Trophoblast cell (in vitro differentiated cells and primary cell): ENCODE measurements at regions not wholly inside any gene's neighbourhood (a gene's known extent, or its start where the extent isn't known, plus 50 kb on each side); places are given as distances from the start of the nearest gene placed in this dataset.

Experiments used
- DNase-seq, 2 donors: peaks; one replicate each; pipeline ENCODE4 v3.0.0-alpha.2; 2016
- H2AFZ ChIP-seq: 2 replicates; pipeline ENCODE4 v1.6.1; 2013; ENCODE audit warnings: low read length, moderate library complexity, mild to moderate bottlenecking; ENCODE audit not compliant: insufficient read depth, poor library complexity
- H2AK5ac ChIP-seq: 2 replicates; pipeline ENCODE4 v1.6.1; 2013; ENCODE audit warnings: mild to moderate bottlenecking, low read length
- H2BK120ac ChIP-seq: 2 replicates; pipeline ENCODE4 v1.6.1; 2013; ENCODE audit warnings: low read length, mild to moderate bottlenecking, moderate library complexity; ENCODE audit not compliant: insufficient read depth, poor library complexity
- H2BK12ac ChIP-seq: 2 replicates; pipeline ENCODE4 v1.6.1; 2013; ENCODE audit warnings: mild to moderate bottlenecking, low read length, moderate library complexity
- H2BK5ac ChIP-seq: 2 replicates; pipeline ENCODE4 v1.6.1; 2013; ENCODE audit warnings: low read length, low read depth, moderate library complexity, mild to moderate bottlenecking; ENCODE audit not compliant: poor library complexity
- H3K14ac ChIP-seq: 2 replicates; pipeline ENCODE4 v1.6.1; 2013; ENCODE audit warnings: mild to moderate bottlenecking, low read length
- H3K18ac ChIP-seq: 2 replicates; pipeline ENCODE4 v1.6.1; 2013; ENCODE audit warnings: mild to moderate bottlenecking, low read length
- H3K23ac ChIP-seq: 2 replicates; pipeline ENCODE4 v1.6.1; 2013; ENCODE audit warnings: low read length
- H3K27ac ChIP-seq: 2 replicates; pipeline ENCODE4 v1.5.1; 2013; ENCODE audit warnings: low read depth, mild to moderate bottlenecking, inconsistent platforms, low read length, moderate library complexity
- H3K27me3 ChIP-seq: 2 replicates; pipeline ENCODE4 v1.6.1; 2013; ENCODE audit warnings: inconsistent platforms, mild to moderate bottlenecking, low read length, moderate library complexity; ENCODE audit not compliant: insufficient read depth
- H3K36me3 ChIP-seq, 2 experiments: 1 replicate in 1 of 2; 2 replicates in 1 of 2; pipeline ENCODE4 v1.6.1; 2013; ENCODE audit warnings: low read length in 2 of 2, mild to moderate bottlenecking in 2 of 2, moderate library complexity in 1 of 2; ENCODE audit not compliant: insufficient read depth in 2 of 2, control insufficient read depth in 1 of 2
- H3K4ac ChIP-seq: 2 replicates; pipeline ENCODE4 v1.6.1; 2013; ENCODE audit warnings: low read depth, mild to moderate bottlenecking, low read length, moderate library complexity
- H3K4me1 ChIP-seq, 2 experiments: 1 replicate in 1 of 2; 2 replicates in 1 of 2; pipeline ENCODE4 v1.6.1; 2013; ENCODE audit warnings: low read length in 2 of 2, mild to moderate bottlenecking in 2 of 2, moderate library complexity in 1 of 2; ENCODE audit not compliant: insufficient read depth in 2 of 2, control insufficient read depth in 1 of 2
- H3K4me2 ChIP-seq: 2 replicates; pipeline ENCODE4 v1.6.1; 2013; ENCODE audit warnings: inconsistent platforms, mild to moderate bottlenecking, low read length, moderate library complexity
- H3K4me3 ChIP-seq: 2 replicates; pipeline ENCODE4 v1.5.1; 2013; ENCODE audit warnings: mild to moderate bottlenecking, low read depth, low read length, inconsistent platforms
- H3K79me1 ChIP-seq: one replicate; pipeline ENCODE4 v1.6.1; 2013; ENCODE audit warnings: low read length
- H3K79me2 ChIP-seq: 2 replicates; pipeline ENCODE4 v1.6.1; 2013; ENCODE audit warnings: low read length, mild to moderate bottlenecking; ENCODE audit not compliant: control insufficient read depth, insufficient read depth, poor library complexity
- H3K9ac ChIP-seq: 2 replicates; pipeline ENCODE4 v1.6.1; 2013; ENCODE audit warnings: mild to moderate bottlenecking, low read length
- H3K9me3 ChIP-seq: 2 replicates; pipeline ENCODE4 v1.6.1; 2013; ENCODE audit warnings: low read depth, mild to moderate bottlenecking, control low read depth, inconsistent platforms, low read length; ENCODE audit not compliant: insufficient read depth
- H4K12ac ChIP-seq: 2 replicates; pipeline ENCODE4 v1.6.1; 2013; ENCODE audit warnings: low read depth, mild to moderate bottlenecking, low read length, moderate library complexity
- H4K8ac ChIP-seq: 2 replicates; pipeline ENCODE4 v1.6.1; 2013; ENCODE audit warnings: low read depth, mild to moderate bottlenecking, low read length, moderate library complexity
- H4K91ac ChIP-seq: one replicate; pipeline ENCODE4 v1.6.1; 2013; ENCODE audit warnings: low read depth, mild to moderate bottlenecking, low read length, moderate library complexity
- WGBS: extraction: QIAGEN DNeasy Blood & Tissue Kit; methylation state at CpG from one replicate; pipeline ENCODE4 v1.1.7; 2013; ENCODE audit warnings: missing lambda C conversion rate; ENCODE audit not compliant: insufficient read length, insufficient coverage; ENCODE audit errors: extremely low coverage; 5-methylcytosine and 5-hydroxymethylcytosine counted together

GRCh38 chrX:145687146-145687545 is 130.5 kb upstream of the SLITRK2 start:
- Histone ChIP-seq H3K9me3 (no peaks in the 10 kb centered on the region), H3K79me1 (no peaks in the 10 kb centered on the region), H3K4me2 (no peak overlapping the region), H3K9ac (no peak overlapping the region), H3K27me3 (no peaks in the 10 kb centered on the region), H3K36me3 (no peaks in the 10 kb centered on the region), H2AFZ (no peak overlapping the region), H3K18ac (no peak overlapping the region), H3K14ac (no peak overlapping the region), H3K27ac (no peak overlapping the region), H3K4me1 (no peaks in the 10 kb centered on the region), H4K12ac (no peak overlapping the region), H3K23ac (no peak overlapping the region), H2BK12ac (no peak overlapping the region), H4K8ac (no peak overlapping the region), H4K91ac (no peak overlapping the region), H2BK5ac (no peak overlapping the region), H3K79me2 (no peaks in the 10 kb centered on the region), H3K4ac (no peak overlapping the region), H2BK120ac (no peak overlapping the region), H2AK5ac (no peak overlapping the region), H3K4me3 (no peak overlapping the region)
- no peak for DNase-seq
- WGBS, result no CpG with 5 or more reads among the region's 4 CpGs

- Histone ChIP-seq H3K4me2 (no peak overlapping the region), H2AK5ac (no peak overlapping the region)
These were observed 129.9 kb upstream of the SLITRK2 start for GRCh38 chrX:145687707-145688106.

GRCh38 chrX:145694048-145694447 is 123.6 kb upstream of the SLITRK2 start:
- Histone ChIP-seq H3K18ac (no peak overlapping the region), H4K8ac (no peak overlapping the region), H2BK5ac (no peak overlapping the region), H3K4me3 (no peak overlapping the region), H3K4ac (no peak overlapping the region), H2BK120ac (no peak overlapping the region), H3K27ac (no peak overlapping the region), H3K79me2 (no peaks in the 10 kb centered on the region), H3K4me1 (no peaks in the 10 kb centered on the region), H4K12ac (no peak overlapping the region), H3K4me2 (no peak overlapping the region), H3K36me3 (no peaks in the 10 kb centered on the region), H3K27me3 (no peaks in the 10 kb centered on the region), H3K79me1 (no peaks in the 10 kb centered on the region), H3K14ac (no peak overlapping the region), H3K23ac (no peak overlapping the region), H2AK5ac (no peak overlapping the region), H3K9ac (no peak overlapping the region), H4K91ac (no peak overlapping the region), H2AFZ (no peak overlapping the region), H2BK12ac (no peak overlapping the region), H3K9me3 (no peaks in the 10 kb centered on the region)
- DNase-seq, result no peak
- no CpG with 5 or more reads among the region's 3 CpGs for WGBS

More at GRCh38 chrX:145687707-145688106, 129.9 kb upstream of the SLITRK2 start:
- Histone ChIP-seq H3K9ac (no peak overlapping the region), H3K79me1 (no peaks in the 10 kb centered on the region), H3K18ac (no peak overlapping the region), H4K91ac (no peak overlapping the region), H2AFZ (no peak overlapping the region), H3K36me3 (no peaks in the 10 kb centered on the region), H3K9me3 (no peaks in the 10 kb centered on the region), H3K27me3 (no peaks in the 10 kb centered on the region), H3K4me3 (no peak overlapping the region), H3K14ac (no peak overlapping the region), H2BK5ac (no peak overlapping the region), H3K4ac (no peak overlapping the region), H4K8ac (no peak overlapping the region), H3K4me1 (no peaks in the 10 kb centered on the region), H2BK120ac (no peak overlapping the region), H3K79me2 (no peaks in the 10 kb centered on the region), H4K12ac (no peak overlapping the region), H3K23ac (no peak overlapping the region), H3K27ac (no peak overlapping the region), H2BK12ac (no peak overlapping the region)
- no CpG with 5 or more reads among the region's 1 CpG for WGBS
- no peak for DNase-seq

- H4K12ac ChIP-seq, result no peak overlapping the region
- H3K9me3 ChIP-seq, result no peaks in the 10 kb centered on the region
- no CpG with 5 or more reads among the region's 5 CpGs for WGBS
These were observed 101.9 kb upstream of the SLITRK2 start for GRCh38 chrX:145715641-145716138.

More at GRCh38 chrX:145715641-145716138, 101.9 kb upstream of the SLITRK2 start:
- no peaks in the 10 kb centered on the region for H3K36me3 ChIP-seq
- H2AFZ ChIP-seq, result no peak overlapping the region
- H3K9ac ChIP-seq, result no peak overlapping the region
- DNase-seq, result no peak
- no peak overlapping the region for H4K91ac ChIP-seq
- no peak overlapping the region for H3K4ac ChIP-seq
- H3K18ac ChIP-seq, result no peak overlapping the region
- H3K27me3 ChIP-seq, result no peaks in the 10 kb centered on the region
- H3K79me1 ChIP-seq, result no peaks in the 10 kb centered on the region
- no peak overlapping the region for H4K8ac ChIP-seq
- H3K4me1 ChIP-seq, result no peaks in the 10 kb centered on the region
- no peak overlapping the region for H3K4me2 ChIP-seq
- no peak overlapping the region for H3K23ac ChIP-seq
- no peak overlapping the region for H3K27ac ChIP-seq
- H3K14ac ChIP-seq, result no peak overlapping the region
- no peak overlapping the region for H2BK12ac ChIP-seq
- H3K79me2 ChIP-seq, result no peaks in the 10 kb centered on the region
- H2AK5ac ChIP-seq, result no peak overlapping the region
- H3K4me3 ChIP-seq, result no peak overlapping the region
- H2BK120ac ChIP-seq, result no peak overlapping the region
- H2BK5ac ChIP-seq, result no peak overlapping the region
